Mammary epithelial cell (primary cell): ENCODE measurements at regions not wholly inside any gene's neighbourhood (a gene's known extent, or its start where the extent isn't known, plus 50 kb on each side); places are given as distances from the start of the nearest gene placed in this dataset.

Experiments
- EZH2 ChIP-seq: IDR thresholded peaks from 2 replicates; pipeline ENCODE4 v1.6.1; 2012; ENCODE audit warnings: low read length, inconsistent platforms, borderline replicate concordance
- TF ChIP-seq, protein P1 (sequence below), 2 donors: IDR thresholded peaks in 1 of 2; conservative IDR thresholded peaks in 1 of 2; 2 replicates each; pipeline ENCODE4 v1.5.1; 2011 to 2012; ENCODE audit warnings: inconsistent platforms in 2 of 2, low read length in 2 of 2, mild to moderate bottlenecking in 2 of 2, control low read depth in 1 of 2, low read depth in 1 of 2; ENCODE audit not compliant: insufficient read depth in 1 of 2; ENCODE audit errors: extremely low read depth in 1 of 2

DNA sequence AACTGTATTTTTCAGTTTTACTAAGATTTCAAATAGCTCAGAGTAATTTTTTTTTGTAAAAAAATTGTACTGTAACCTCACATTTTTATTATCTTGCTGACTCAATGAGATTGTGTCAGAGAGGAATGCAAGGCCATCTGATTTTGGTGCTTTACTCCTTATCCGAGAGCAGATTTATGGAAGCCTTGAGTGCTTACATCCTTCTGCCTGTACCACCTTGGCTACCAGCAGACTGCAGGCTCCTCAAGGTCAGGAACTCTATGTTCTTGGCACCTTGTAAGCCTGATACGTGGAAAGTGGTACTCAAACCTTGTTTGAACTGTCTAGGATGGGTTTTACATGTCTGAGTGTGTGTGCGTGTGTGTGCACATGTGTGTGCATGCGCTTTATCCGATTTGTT lies 80.1 kb upstream of the MLIP start:
- TF ChIP-seq, protein P1, sequence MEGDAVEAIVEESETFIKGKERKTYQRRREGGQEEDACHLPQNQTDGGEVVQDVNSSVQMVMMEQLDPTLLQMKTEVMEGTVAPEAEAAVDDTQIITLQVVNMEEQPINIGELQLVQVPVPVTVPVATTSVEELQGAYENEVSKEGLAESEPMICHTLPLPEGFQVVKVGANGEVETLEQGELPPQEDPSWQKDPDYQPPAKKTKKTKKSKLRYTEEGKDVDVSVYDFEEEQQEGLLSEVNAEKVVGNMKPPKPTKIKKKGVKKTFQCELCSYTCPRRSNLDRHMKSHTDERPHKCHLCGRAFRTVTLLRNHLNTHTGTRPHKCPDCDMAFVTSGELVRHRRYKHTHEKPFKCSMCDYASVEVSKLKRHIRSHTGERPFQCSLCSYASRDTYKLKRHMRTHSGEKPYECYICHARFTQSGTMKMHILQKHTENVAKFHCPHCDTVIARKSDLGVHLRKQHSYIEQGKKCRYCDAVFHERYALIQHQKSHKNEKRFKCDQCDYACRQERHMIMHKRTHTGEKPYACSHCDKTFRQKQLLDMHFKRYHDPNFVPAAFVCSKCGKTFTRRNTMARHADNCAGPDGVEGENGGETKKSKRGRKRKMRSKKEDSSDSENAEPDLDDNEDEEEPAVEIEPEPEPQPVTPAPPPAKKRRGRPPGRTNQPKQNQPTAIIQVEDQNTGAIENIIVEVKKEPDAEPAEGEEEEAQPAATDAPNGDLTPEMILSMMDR (conservative IDR thresholded peaks at IDR 0.05 in 1 of 2, IDR thresholded peaks at IDR 0.05 in 1 of 2; ENCODE audit: extremely low read depth in 1 of 2, insufficient read depth in 1 of 2, low read depth in 1 of 2, low read length in 2 of 2) = no peak
- no peak for TF ChIP-seq EZH2
